GM23248 (cell line): ENCODE measurements at regions not wholly inside any gene's neighbourhood (a gene's known extent, or its start where the extent isn't known, plus 50 kb on each side); places are given as distances from the start of the nearest gene placed in this dataset.

Experiments
- EZH2 ChIP-seq: fragments of 200-600 bp; sonication (generic); IDR thresholded peaks from 2 replicates; pipeline ENCODE4 v1.6.1; 2018; ENCODE audit warnings: antibody characterized with exemption, mild to moderate bottlenecking; ENCODE audit not compliant: insufficient read depth, poor library complexity, severe bottlenecking
- EZH2phosphoT487 ChIP-seq: fragments of 200-600 bp; sonication (generic); IDR thresholded peaks from 2 replicates; pipeline ENCODE4 v1.6.1; 2018; ENCODE audit warnings: antibody characterized with exemption, moderate library complexity, mild to moderate bottlenecking, low read depth; ENCODE audit not compliant: insufficient read depth

DNA sequence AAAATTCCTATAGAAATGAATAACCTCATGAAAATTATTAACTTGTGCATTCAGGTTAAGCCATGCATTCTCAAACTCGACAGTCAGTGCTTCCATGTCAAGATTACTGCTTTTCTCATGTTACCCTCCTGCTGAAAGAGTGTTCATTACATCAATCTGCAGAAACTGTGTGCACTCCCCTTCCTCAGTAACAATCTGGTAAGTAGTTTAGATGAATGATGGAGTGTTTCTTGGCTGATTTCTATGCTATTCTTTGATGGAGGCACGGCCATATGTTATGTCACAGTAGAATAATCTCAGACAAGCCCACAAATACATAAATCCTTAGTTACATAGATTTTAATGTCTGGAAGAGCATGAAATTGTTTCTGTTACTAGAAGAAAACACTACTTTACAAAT is 193.3 kb upstream of the FAM47A start:
- TF ChIP-seq EZH2: no peak
- no peak for TF ChIP-seq EZH2phosphoT487
